CD14-positive monocyte (primary cell): ENCODE measurements at regions not wholly inside any gene's neighbourhood (a gene's known extent, or its start where the extent isn't known, plus 50 kb on each side); places are given as distances from the start of the nearest gene placed in this dataset.
A peak's percentile ranks its signal among the peaks of the same experiment; 100 is the strongest.

Experiments used
- DNase-seq, 3 donors: peaks; one replicate each; pipeline ENCODE4 v3.0.0-alpha.2; 2011 to 2022
- H2AFZ ChIP-seq: 2 replicates; pipeline ENCODE4 v1.6.0; 2012; ENCODE audit warnings: mild to moderate bottlenecking, low read depth, low read length, inconsistent platforms; ENCODE audit not compliant: insufficient read depth, poor library complexity, severe bottlenecking
- H3K27ac ChIP-seq, 2 donors: 1 replicate in 1 of 2; 2 replicates in 1 of 2; pipeline ENCODE4 v1.5.1; 2012 to 2013; ENCODE audit warnings: low read length in 2 of 2, control low read depth in 1 of 2, inconsistent platforms in 1 of 2, low read depth in 1 of 2, mild to moderate bottlenecking in 1 of 2
- H3K27me3 ChIP-seq, 2 donors: one replicate each; pipeline versions ENCODE4 v1.6.0 to v1.6.1; 2011 to 2013; ENCODE audit warnings: low read length in 2 of 2; ENCODE audit not compliant: control insufficient read depth in 2 of 2, insufficient read depth in 2 of 2
- H3K36me3 ChIP-seq, 2 donors: replicated peaks in 1 of 2; 1 replicate in 1 of 2; 2 replicates in 1 of 2; pipeline versions ENCODE4 v1.5.1 to v1.6.1; 2012 to 2013; ENCODE audit warnings: low read length in 2 of 2, control low read depth in 1 of 2, inconsistent platforms in 1 of 2, mild to moderate bottlenecking in 1 of 2; ENCODE audit not compliant: insufficient read depth in 2 of 2, control insufficient read depth in 1 of 2
- H3K4me1 ChIP-seq, 2 donors: 1 replicate in 1 of 2; 2 replicates in 1 of 2; pipeline versions ENCODE4 v1.5.1 to v1.6.1; 2012 to 2013; ENCODE audit warnings: low read length in 2 of 2, control low read depth in 1 of 2, inconsistent platforms in 1 of 2, mild to moderate bottlenecking in 1 of 2, moderate library complexity in 1 of 2; ENCODE audit not compliant: insufficient read depth in 2 of 2, control insufficient read depth in 1 of 2
- H3K4me2 ChIP-seq: replicated peaks from 2 replicates; pipeline ENCODE3; 2012; ENCODE audit warnings: low read length, moderate library complexity, mild to moderate bottlenecking; ENCODE audit not compliant: poor library complexity, severe bottlenecking; ENCODE audit errors: extremely low read depth
- H3K4me3 ChIP-seq, 3 experiments: fragments of 200-600 bp in 1 of 3; sonication (generic) in 1 of 3; replicated peaks in 1 of 3; 1 replicate in 2 of 3; 2 replicates in 1 of 3; pipeline ENCODE4 v1.5.1; 2011 to 2013; ENCODE audit warnings: low read length in 3 of 3, mild to moderate bottlenecking in 3 of 3, control low read depth in 2 of 3, low read depth in 2 of 3, inconsistent platforms in 1 of 3, moderate library complexity in 1 of 3
- H3K79me2 ChIP-seq: 2 replicates; pipeline ENCODE4 v1.6.0; 2012; ENCODE audit warnings: mild to moderate bottlenecking, control low read depth, inconsistent platforms, low read length, moderate library complexity; ENCODE audit not compliant: insufficient read depth
- H3K9ac ChIP-seq: 2 replicates; pipeline ENCODE4 v1.6.0; 2017; ENCODE audit warnings: low read length, mild to moderate bottlenecking; ENCODE audit not compliant: insufficient read depth, poor library complexity, severe bottlenecking
- H3K9me3 ChIP-seq, 2 donors: replicated peaks in 1 of 2; 1 replicate in 1 of 2; 2 replicates in 1 of 2; pipeline versions ENCODE4 v1.5.1 to v1.6.1; 2012 to 2013; ENCODE audit warnings: low read length in 2 of 2, control low read depth in 1 of 2; ENCODE audit not compliant: control insufficient read depth in 1 of 2, insufficient read depth in 1 of 2
- H4K20me1 ChIP-seq: 2 replicates; pipeline ENCODE4 v1.6.0; 2012; ENCODE audit warnings: mild to moderate bottlenecking, low read length, control low read depth, moderate library complexity; ENCODE audit not compliant: insufficient read depth
- H3K27ac Mint-ChIP-seq, 7 donors: one replicate each; pipeline ENCODE4 v1.8.0; 2020; ENCODE audit warnings: mild to moderate bottlenecking in 7 of 7, mixed read lengths in 7 of 7, moderate library complexity in 6 of 7, inconsistent platforms in 2 of 7
- H3K27me3 Mint-ChIP-seq, 3 donors: one replicate each; pipeline ENCODE4 v1.8.0; 2021 to 2022; ENCODE audit warnings: low read depth in 3 of 3, mild to moderate bottlenecking in 3 of 3, mixed read lengths in 3 of 3, moderate library complexity in 3 of 3, inconsistent platforms in 1 of 3
- H3K36me3 Mint-ChIP-seq, 2 donors: one replicate each; pipeline ENCODE4 v1.8.0; 2020; ENCODE audit warnings: mixed read lengths in 2 of 2, inconsistent platforms in 1 of 2, mild to moderate bottlenecking in 1 of 2
- H3K4me1 Mint-ChIP-seq: one replicate; pipeline ENCODE4 v1.8.0; 2020; ENCODE audit warnings: mild to moderate bottlenecking, mixed read lengths
- H3K4me3 Mint-ChIP-seq, 2 donors: one replicate each; pipeline ENCODE4 v1.8.0; 2020; ENCODE audit warnings: mild to moderate bottlenecking in 2 of 2, mixed read lengths in 2 of 2, moderate library complexity in 1 of 2
- H3K9me3 Mint-ChIP-seq, 7 donors: one replicate each; pipeline ENCODE4 v1.8.0; 2020 to 2022; ENCODE audit warnings: mixed read lengths in 7 of 7, mild to moderate bottlenecking in 6 of 7, moderate library complexity in 6 of 7, inconsistent platforms in 2 of 7
- CTCF ChIP-seq: fragments of 200-600 bp; IDR thresholded peaks from one replicate; pipeline ENCODE4 v1.8.0; 2022; ENCODE audit warnings: antibody characterized with exemption, mild to moderate bottlenecking
- whole genome bisulfite sequencing: methylation state at CpG from one replicate; pipeline ENCODE4 v1.1.5; 2013; ENCODE audit warnings: missing lambda C conversion rate; ENCODE audit not compliant: insufficient coverage; 5-methylcytosine and 5-hydroxymethylcytosine counted together
- intact Hi-C, 2 donors: fragments of 100-400 bp; cut with micrococcal nuclease; formaldehyde crosslinking; loops; one replicate each; pipeline versions ENCODE4 v1.15.0 to v1.15.1; 2023

- H3K9me3 Mint-ChIP-seq = peaks cover 3 to 16% (median 9%) of the 10 kb centered on the region in 7 donors
- Histone ChIP-seq H3K79me2 (no peaks in the 10 kb centered on the region), H3K36me3 (no peaks in the 10 kb centered on the region), H3K4me1 (no peaks in the 10 kb centered on the region), H2AFZ (no peak overlapping the region), H3K9me3 (no peaks in the 10 kb centered on the region), H3K27me3 (no peaks in the 10 kb centered on the region), H4K20me1 (no peaks in the 10 kb centered on the region), H3K4me3 (no peak overlapping the region), H3K9ac (no peak overlapping the region), H3K27ac (no peak overlapping the region), H3K4me2 (no peak overlapping the region)
- no peak for DNase-seq
- peaks cover 0 to 5% (median 0%) of the 10 kb centered on the region in 3 donors for H3K27me3 Mint-ChIP-seq
- H3K27ac Mint-ChIP-seq = no peak overlapping the region
- no peak overlapping the region for H3K4me3 Mint-ChIP-seq
- intact Hi-C loops = no loop called here
- no peaks in the 10 kb centered on the region for H3K36me3 Mint-ChIP-seq
- H3K4me1 Mint-ChIP-seq = no peaks in the 10 kb centered on the region
- 92% methylated on average over 4 of the region's 4 CpGs for WGBS
- TF ChIP-seq CTCF = no peak
Observed at GRCh38 chr13:44747179-44747578, 171.0 kb upstream of the TSC22D1 start.

- no peaks in the 10 kb centered on the region for H3K36me3 Mint-ChIP-seq
- WGBS = 87% methylated on average over 3 of the region's 5 CpGs
- H3K27ac Mint-ChIP-seq = peak overlapping the region in 1 of 7 donors; percentile 18
- intact Hi-C loops = no loop called here
- no peak for DNase-seq
- Histone ChIP-seq H3K4me3 (no peak overlapping the region), H3K79me2 (no peaks in the 10 kb centered on the region), H3K9ac (no peak overlapping the region), H3K36me3 (no peaks in the 10 kb centered on the region), H3K4me1 (no peaks in the 10 kb centered on the region), H4K20me1 (no peaks in the 10 kb centered on the region), H3K4me2 (no peak overlapping the region), H3K27me3 (no peaks in the 10 kb centered on the region), H2AFZ (no peak overlapping the region), H3K9me3 (no peaks in the 10 kb centered on the region), H3K27ac (no peak overlapping the region)
- peaks cover 0 to 5% (median 0%) of the 10 kb centered on the region in 3 donors for H3K27me3 Mint-ChIP-seq
- TF ChIP-seq CTCF = no peak
- H3K9me3 Mint-ChIP-seq = peaks cover 3 to 16% (median 9%) of the 10 kb centered on the region in 7 donors
- no peaks in the 10 kb centered on the region for H3K4me1 Mint-ChIP-seq
- no peak overlapping the region for H3K4me3 Mint-ChIP-seq
Observed at GRCh38 chr13:44746690-44747089, 170.6 kb upstream of the TSC22D1 start.
